ENCODE measurements at regions not wholly inside any gene's neighbourhood (a gene's known extent, or its start where the extent isn't known, plus 50 kb on each side); places are given as distances from the start of the nearest gene placed in this dataset.

DNA sequence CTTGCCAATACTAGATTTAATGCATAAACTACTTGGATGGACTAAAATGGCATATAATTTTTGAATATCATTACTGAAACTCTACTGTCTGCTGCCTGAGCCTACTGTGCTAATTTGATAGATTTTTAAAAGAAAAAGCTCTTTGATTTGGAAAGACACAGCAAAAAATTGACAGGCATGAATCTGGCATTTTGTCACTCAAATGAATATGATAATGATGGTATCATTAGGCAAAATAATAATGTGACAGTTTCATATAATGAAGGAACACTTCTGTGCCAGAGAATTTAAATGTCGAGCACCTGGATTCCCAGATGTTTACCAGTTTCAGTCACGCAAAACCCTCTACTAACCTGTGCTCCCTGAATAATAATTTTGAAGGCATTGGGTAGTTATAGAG lies 60.0 kb upstream of the SLC13A1 start:
- DNase-seq (ENCODE audit: low spot score), result no peak

All from cerebellar cortex (tissue), 1 donor.